Pancreas (tissue), 10 donors: ENCODE measurements at regions not wholly inside any gene's neighbourhood (a gene's known extent, or its start where the extent isn't known, plus 50 kb on each side); places are given as distances from the start of the nearest gene placed in this dataset.

Source experiments
- ATAC-seq, 4 donors: fragments of 200-7000 bp; cut with Tn5 transposase; one replicate each; pipeline versions ENCODE4 v1.8.0 to v1.9.1; 2020; ENCODE audit warnings: mild to moderate bottlenecking in 4 of 4, moderate library complexity in 4 of 4
- DNase-seq, 6 donors: peaks; one replicate each; pipeline ENCODE4 v3.0.0-alpha.2; 2020
- FAIRE-seq: peaks from 2 replicates; lab custom pipeline; 2012; peaks lifted over from hg19 to GRCh38; lab: Jason Lieb, UNC
- H3K27ac ChIP-seq, 4 donors: fragments of 200-600 bp; sonication (generic); 1 replicate in 3 of 4; 2 replicates in 1 of 4; pipeline versions ENCODE4 v1.5.0 to v1.8.0; 2020
- H3K27me3 ChIP-seq, 4 donors: fragments of 200-600 bp; one replicate each; pipeline ENCODE4 v1.8.0; 2021
- H3K36me3 ChIP-seq, 3 donors: fragments of 200-600 bp; sonication (generic) in 1 of 3; one replicate each; pipeline versions ENCODE4 v1.5.0 to v1.8.0; 2020 to 2021
- H3K4me1 ChIP-seq, 3 donors: fragments of 200-600 bp; one replicate each; pipeline ENCODE4 v1.8.0; 2021
- H3K4me3 ChIP-seq, 4 donors: fragments of 200-600 bp; sonication (generic) in 2 of 4; one replicate each; pipeline versions ENCODE4 v1.5.0 to v1.8.0; 2020 to 2021
- H3K9me3 ChIP-seq, 4 donors: fragments of 200-600 bp; one replicate each; pipeline ENCODE4 v1.8.0; 2021
- CTCF ChIP-seq, 4 donors: fragments of 200-600 bp; sonication (generic) in 3 of 4; IDR thresholded peaks; one replicate each; pipeline versions ENCODE4 v1.5.0 to v1.8.0; 2021; ENCODE audit warnings: antibody characterized with exemption in 4 of 4
- WGBS, 2 donors: extraction: QIAGEN DNeasy Blood & Tissue Kit; methylation state at CpG; one replicate each; pipeline ENCODE4 v1.1.7; 2013; 5-methylcytosine and 5-hydroxymethylcytosine counted together
- intact Hi-C, 3 donors: fragments of 100-400 bp; cut with DNase I; formaldehyde crosslinking; loops; one replicate each; pipeline versions ENCODE4 v1.11.1 to v1.14.2; 2022
- donor health status: healthy with polysubstance abuse.
- donor health status: DM: no; HTN: no; CAD: no; lungs with moderate emphysema.
- donor health status: DM: no; HTN: no; CAD: no.
- donor health status: control.
- donor health status: control.
- donor health status: Bipolar disorder and iron deficiency.
- donor health status: DM: yes; HTN: yes; CAD: no.
- donor health status: DM: no; HTN: no; CAD: no.
- donor health status: DM: no; HTN: no; CAD: no.
- donor health status: DM: yes; HTN: yes; CAD: no.

- FAIRE-seq: no peak
- Histone ChIP-seq H3K4me1 (no peaks in the 10 kb centered on the region), H3K27me3 (no peaks in the 10 kb centered on the region), H3K36me3 (no peaks in the 10 kb centered on the region), H3K4me3 (no peak overlapping the region), H3K27ac (no peak overlapping the region), H3K9me3 (no peaks in the 10 kb centered on the region)
- intact Hi-C loops: no loop called here
- no peak for ATAC-seq
- 70 to 77% methylated on average over 6 of the region's 6 CpGs for WGBS, 2 donors
- no peak for DNase-seq
- no peak for TF ChIP-seq CTCF (IDR thresholded peaks at IDR 0.05)
These were observed 166.8 kb downstream of the SAMD5 start for GRCh38 chr6:147675281-147675680.

GRCh38 chr6:147676495-147677199 is 168.2 kb downstream of the SAMD5 start:
- H3K4me3 ChIP-seq: no peak overlapping the region
- H3K27me3 ChIP-seq: no peaks in the 10 kb centered on the region
- no peaks in the 10 kb centered on the region for H3K9me3 ChIP-seq
- WGBS, 2 donors: 65 to 81% methylated on average over 7 of the region's 7 CpGs
- no peak overlapping the region for H3K27ac ChIP-seq
- H3K4me1 ChIP-seq: no peaks in the 10 kb centered on the region
- H3K36me3 ChIP-seq: no peaks in the 10 kb centered on the region
- TF ChIP-seq CTCF (IDR thresholded peaks at IDR 0.05): no peak
- FAIRE-seq (no peak), DNase-seq (no peak), ATAC-seq (no peak)
- intact Hi-C loops: no loop called here

GRCh38 chr6:147677647-147678046 is 169.2 kb downstream of the SAMD5 start:
- Histone ChIP-seq H3K4me1 (no peaks in the 10 kb centered on the region), H3K27me3 (peaks cover 0 to 3% (median 0%) of the 10 kb centered on the region in 4 donors), H3K36me3 (no peaks in the 10 kb centered on the region), H3K4me3 (no peak overlapping the region), H3K9me3 (no peaks in the 10 kb centered on the region), H3K27ac (no peak overlapping the region)
- WGBS, 2 donors: 56 to 67% methylated on average over 4 of the region's 4 CpGs
- FAIRE-seq: no peak
- TF ChIP-seq CTCF (IDR thresholded peaks at IDR 0.05): no peak
- DNase-seq: no peak
- intact Hi-C loops: no loop called here
- no peak for ATAC-seq

GRCh38 chr6:147678253-147678652 is 169.8 kb downstream of the SAMD5 start:
- no peaks in the 10 kb centered on the region for H3K36me3 ChIP-seq
- H3K4me1 ChIP-seq: no peaks in the 10 kb centered on the region
- intact Hi-C loops: no loop called here
- H3K27ac ChIP-seq: no peak overlapping the region
- no peak for DNase-seq
- no peak for FAIRE-seq
- no peak for ATAC-seq
- 57 to 69% methylated on average over 1 of the region's 1 CpG for WGBS, 2 donors
- no peak overlapping the region for H3K4me3 ChIP-seq
- H3K9me3 ChIP-seq: no peaks in the 10 kb centered on the region
- TF ChIP-seq CTCF (IDR thresholded peaks at IDR 0.05): no peak
- peaks cover 0 to 4% (median 0%) of the 10 kb centered on the region in 4 donors for H3K27me3 ChIP-seq

- H3K36me3 ChIP-seq: no peaks in the 10 kb centered on the region
- WGBS, 2 donors: 93 to 97% methylated on average over 4 of the region's 4 CpGs
- no peak overlapping the region for H3K27ac ChIP-seq
- ATAC-seq: no peak
- intact Hi-C loops: no loop called here
- no peaks in the 10 kb centered on the region for H3K4me1 ChIP-seq
- FAIRE-seq: no peak
- no peak for DNase-seq
- H3K4me3 ChIP-seq: no peak overlapping the region
- TF ChIP-seq CTCF (IDR thresholded peaks at IDR 0.05): no peak
- H3K27me3 ChIP-seq: peaks cover 0 to 4% (median 0%) of the 10 kb centered on the region in 4 donors
- no peaks in the 10 kb centered on the region for H3K9me3 ChIP-seq
These were observed 176.4 kb downstream of the SAMD5 start for GRCh38 chr6:147684906-147685305.
